ENCODE measurements at regions not wholly inside any gene's neighbourhood (a gene's known extent, or its start where the extent isn't known, plus 50 kb on each side); places are given as distances from the start of the nearest gene placed in this dataset.

- TF ChIP-seq CTCF (optimal IDR thresholded peaks at IDR 0.05 in 1 of 3, IDR thresholded peaks at IDR 0.05 in 1 of 3, conservative IDR thresholded peaks at IDR 0.05 in 1 of 3; ENCODE audit: extremely low read depth in 1 of 3, insufficient read depth in 2 of 3, low read length in 3 of 3): no peak
- TF ChIP-seq EZH2 (IDR thresholded peaks at IDR 0.05; ENCODE audit: low read length): no peak
- DNase-seq (ENCODE audit: low read depth, low spot score) (no peak), FAIRE-seq (no peak)
- Histone ChIP-seq H3K9ac (ENCODE audit: control insufficient read depth, extremely low read depth, insufficient read depth, low read length) (no peak overlapping the region), H3K4me3 (ENCODE audit: control insufficient read depth in 2 of 3, extremely low read depth in 1 of 3, insufficient read depth in 2 of 3, low read depth in 1 of 3, low read length in 3 of 3) (no peak overlapping the region), H3K9me1 (ENCODE audit: control insufficient read depth, extremely low read depth, insufficient read depth, low read length) (no peaks in the 10 kb centered on the region), H2AFZ (ENCODE audit: control insufficient read depth, low read length) (no peak overlapping the region), H3K4me1 (ENCODE audit: control insufficient read depth, extremely low read depth, insufficient read depth, low read length) (no peaks in the 10 kb centered on the region), H3K4me2 (ENCODE audit: control insufficient read depth, extremely low read depth, insufficient read depth, low read depth, low read length) (no peak overlapping the region), H3K79me2 (ENCODE audit: control insufficient read depth, insufficient read depth, low read length) (no peaks in the 10 kb centered on the region), H3K9me3 (ENCODE audit: control insufficient read depth, low read depth, low read length) (no peaks in the 10 kb centered on the region), H3K27me3 (ENCODE audit: control insufficient read depth, extremely low read depth, insufficient read depth, low read length) (no peaks in the 10 kb centered on the region), H4K20me1 (ENCODE audit: control insufficient read depth, extremely low read depth, insufficient read depth, low read length) (no peaks in the 10 kb centered on the region), H3K27ac (ENCODE audit: control insufficient read depth, insufficient read depth, low read length) (no peak overlapping the region), H3K36me3 (ENCODE audit: control insufficient read depth in 2 of 2, extremely low read depth in 1 of 2, insufficient read depth in 2 of 2, low read length in 2 of 2) (no peaks in the 10 kb centered on the region)
- dilution Hi-C loops (cut with MboI; ENCODE audit: extremely low pct_ligation_motif_present, low sequenced_read_pairs): no loop called here
Observed at GRCh38 chr12:61870658-61871484, 389.3 kb upstream of the USP15 start.

- H3K4me3 ChIP-seq (ENCODE audit: control insufficient read depth in 2 of 3, extremely low read depth in 1 of 3, insufficient read depth in 2 of 3, low read depth in 1 of 3, low read length in 3 of 3): no peak overlapping the region
- no peaks in the 10 kb centered on the region for H3K9me1 ChIP-seq (ENCODE audit: control insufficient read depth, extremely low read depth, insufficient read depth, low read length)
- TF ChIP-seq EZH2 (IDR thresholded peaks at IDR 0.05; ENCODE audit: low read length): no peak
- no peak for TF ChIP-seq CTCF (optimal IDR thresholded peaks at IDR 0.05 in 1 of 3, IDR thresholded peaks at IDR 0.05 in 1 of 3, conservative IDR thresholded peaks at IDR 0.05 in 1 of 3; ENCODE audit: extremely low read depth in 1 of 3, insufficient read depth in 2 of 3, low read length in 3 of 3)
- H3K27ac ChIP-seq (ENCODE audit: control insufficient read depth, insufficient read depth, low read length): no peak overlapping the region
- FAIRE-seq: no peak
- H3K36me3 ChIP-seq (ENCODE audit: control insufficient read depth in 2 of 2, extremely low read depth in 1 of 2, insufficient read depth in 2 of 2, low read length in 2 of 2): no peaks in the 10 kb centered on the region
- H2AFZ ChIP-seq (ENCODE audit: control insufficient read depth, low read length): no peak overlapping the region
- no peaks in the 10 kb centered on the region for H3K27me3 ChIP-seq (ENCODE audit: control insufficient read depth, extremely low read depth, insufficient read depth, low read length)
- H3K4me1 ChIP-seq (ENCODE audit: control insufficient read depth, extremely low read depth, insufficient read depth, low read length): no peaks in the 10 kb centered on the region
- H4K20me1 ChIP-seq (ENCODE audit: control insufficient read depth, extremely low read depth, insufficient read depth, low read length): no peaks in the 10 kb centered on the region
- no peak overlapping the region for H3K9ac ChIP-seq (ENCODE audit: control insufficient read depth, extremely low read depth, insufficient read depth, low read length)
- no peak for DNase-seq (ENCODE audit: low read depth, low spot score)
- dilution Hi-C loops (cut with MboI; ENCODE audit: extremely low pct_ligation_motif_present, low sequenced_read_pairs): no loop called here
- no peaks in the 10 kb centered on the region for H3K9me3 ChIP-seq (ENCODE audit: control insufficient read depth, low read depth, low read length)
- H3K79me2 ChIP-seq (ENCODE audit: control insufficient read depth, insufficient read depth, low read length): no peaks in the 10 kb centered on the region
- H3K4me2 ChIP-seq (ENCODE audit: control insufficient read depth, extremely low read depth, insufficient read depth, low read depth, low read length): no peak overlapping the region
Observed at GRCh38 chr12:61871485-61871810, 388.8 kb upstream of the USP15 start.
